NCI-H146 (cell line): ENCODE measurements at regions not wholly inside any gene's neighbourhood (a gene's known extent, or its start where the extent isn't known, plus 50 kb on each side); places are given as distances from the start of the nearest gene placed in this dataset.

ENCODE experiments used
- DNase-seq: peaks from one replicate; lab custom pipeline; 2025; lab: John Stamatoyannopoulos, UW

- DNase-seq: no peak
Observed at GRCh38 chr3:194837457-194838127, 151.9 kb downstream of the FAM43A start.

DNA sequence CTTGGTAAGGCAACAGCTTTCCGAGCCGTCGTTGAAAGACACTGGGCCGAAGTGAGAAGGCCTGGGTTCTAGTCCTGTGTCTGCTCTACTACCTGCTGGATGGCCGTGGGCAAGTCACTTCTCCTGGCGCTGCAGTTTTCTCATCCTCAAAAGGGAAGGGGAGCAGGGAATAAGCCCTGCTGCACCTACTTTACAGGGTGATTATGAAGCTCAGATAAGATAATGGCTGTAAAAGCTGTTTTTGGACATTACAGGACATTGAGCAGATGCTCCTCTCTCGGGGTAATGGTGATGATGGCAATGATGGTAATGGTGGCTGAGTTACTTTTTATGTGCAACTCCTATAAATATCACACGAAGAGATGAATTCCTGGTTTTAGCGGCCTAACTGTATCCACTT is 152.6 kb downstream of the FAM43A start:
- no peak for DNase-seq

- DNase-seq: no peak
Observed at GRCh38 chr3:194840661-194841514, 155.2 kb downstream of the FAM43A start.

DNA sequence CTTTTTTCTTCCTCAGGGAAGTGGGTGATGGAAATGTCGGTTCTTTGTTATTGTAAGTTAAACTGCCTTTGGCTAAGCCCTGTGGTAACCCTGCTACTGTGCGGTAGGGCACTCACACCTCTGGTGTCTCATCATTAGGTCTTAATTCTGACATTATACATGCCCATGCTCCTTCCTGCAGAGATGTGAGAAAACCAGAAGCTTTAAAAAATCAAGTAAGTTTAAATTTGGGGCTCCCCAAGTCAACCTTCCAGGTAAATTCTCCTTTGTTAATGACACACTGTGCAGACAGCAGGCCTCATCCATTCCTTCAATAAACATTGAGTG is 155.8 kb downstream of the FAM43A start:
- no peak for DNase-seq

DNA sequence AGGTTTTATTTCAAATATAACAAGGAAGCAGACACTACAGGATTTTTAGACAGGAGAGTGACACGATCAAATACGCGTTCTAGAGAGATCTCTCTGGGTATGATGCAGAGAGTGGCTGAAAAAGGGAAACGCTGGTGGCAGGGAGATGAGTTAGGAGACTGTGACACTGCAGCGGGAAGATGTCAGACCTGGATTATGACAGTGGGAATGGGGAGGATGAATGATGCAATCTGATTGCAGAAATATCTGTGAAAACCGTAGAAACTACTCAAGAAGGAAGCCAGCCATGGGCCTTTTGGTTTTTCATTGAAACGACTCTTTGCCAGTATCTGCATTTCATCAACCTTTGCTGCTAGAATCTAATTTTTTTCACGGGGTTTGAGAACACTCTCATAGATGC is 157.9 kb downstream of the FAM43A start:
- DNase-seq: no peak

GRCh38 chr3:194844046-194844445 is 158.4 kb downstream of the FAM43A start:
- DNase-seq: no peak

- DNase-seq: no peak
Observed at GRCh38 chr3:194849166-194849875, 163.6 kb downstream of the FAM43A start.

- no peak for DNase-seq
Observed at GRCh38 chr3:194851254-194851653, 165.6 kb downstream of the FAM43A start.

GRCh38 chr3:194851941-194852340 is 166.3 kb downstream of the FAM43A start:
- no peak for DNase-seq

DNA sequence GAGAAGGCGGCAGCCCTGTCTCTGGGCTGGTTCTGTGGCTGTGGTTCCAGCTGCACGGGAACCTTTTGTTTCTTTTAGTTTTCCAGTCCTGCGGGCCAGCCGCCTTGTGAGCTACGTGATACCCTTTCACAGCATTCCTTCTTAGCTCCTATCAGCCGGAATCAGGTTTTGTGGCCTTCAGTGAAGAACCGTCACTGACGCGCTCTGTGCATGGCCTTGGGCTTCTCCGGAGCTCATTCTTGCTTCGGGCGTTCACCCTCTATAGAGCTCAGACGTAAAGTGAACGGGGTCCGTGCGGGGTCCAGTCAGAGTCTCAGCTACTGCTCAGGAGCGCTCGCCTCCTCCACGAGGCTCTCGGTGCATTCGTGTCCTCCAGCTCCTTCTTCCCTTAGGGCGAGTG is 166.7 kb downstream of the FAM43A start:
- DNase-seq: no peak

DNA sequence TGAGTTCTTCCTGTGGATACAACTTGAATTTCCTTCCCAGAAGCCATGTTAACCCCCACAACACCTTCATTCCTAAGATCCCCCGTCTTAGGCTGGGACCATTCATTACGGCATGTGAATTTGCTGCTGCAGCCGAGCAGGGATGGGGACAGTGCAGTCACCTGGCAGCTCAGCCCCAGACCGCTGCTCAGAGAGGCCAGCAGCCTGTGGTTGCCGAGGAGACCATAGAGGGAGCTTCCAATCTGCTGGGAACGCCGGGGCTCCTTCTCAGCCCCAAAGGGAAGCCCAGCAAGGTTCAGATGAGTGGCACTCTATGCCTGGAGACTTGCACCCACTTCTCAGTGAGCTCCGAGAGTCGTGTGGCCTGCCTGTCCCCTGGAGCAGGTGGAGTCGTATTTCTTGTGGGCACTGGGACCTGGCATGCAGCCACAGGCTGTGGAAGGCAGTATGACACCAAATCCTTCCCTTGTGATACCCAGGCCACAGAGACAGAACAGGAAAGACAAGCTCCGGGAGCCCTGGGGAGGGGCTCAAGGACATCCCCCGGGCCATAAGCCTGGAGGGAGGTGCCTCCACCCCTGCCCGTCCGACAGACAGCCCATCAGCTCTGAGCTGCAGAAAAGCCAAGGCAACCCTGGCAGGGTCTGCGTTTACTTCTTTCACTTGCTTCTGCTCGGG is 167.3 kb downstream of the FAM43A start:
- DNase-seq: no peak

GRCh38 chr3:194854206-194854605 is 168.5 kb downstream of the FAM43A start:
- no peak for DNase-seq

GRCh38 chr3:194854659-194855390 is 169.1 kb downstream of the FAM43A start:
- no peak for DNase-seq

GRCh38 chr3:194856296-194856695 is 170.6 kb downstream of the FAM43A start:
- DNase-seq: no peak

DNA sequence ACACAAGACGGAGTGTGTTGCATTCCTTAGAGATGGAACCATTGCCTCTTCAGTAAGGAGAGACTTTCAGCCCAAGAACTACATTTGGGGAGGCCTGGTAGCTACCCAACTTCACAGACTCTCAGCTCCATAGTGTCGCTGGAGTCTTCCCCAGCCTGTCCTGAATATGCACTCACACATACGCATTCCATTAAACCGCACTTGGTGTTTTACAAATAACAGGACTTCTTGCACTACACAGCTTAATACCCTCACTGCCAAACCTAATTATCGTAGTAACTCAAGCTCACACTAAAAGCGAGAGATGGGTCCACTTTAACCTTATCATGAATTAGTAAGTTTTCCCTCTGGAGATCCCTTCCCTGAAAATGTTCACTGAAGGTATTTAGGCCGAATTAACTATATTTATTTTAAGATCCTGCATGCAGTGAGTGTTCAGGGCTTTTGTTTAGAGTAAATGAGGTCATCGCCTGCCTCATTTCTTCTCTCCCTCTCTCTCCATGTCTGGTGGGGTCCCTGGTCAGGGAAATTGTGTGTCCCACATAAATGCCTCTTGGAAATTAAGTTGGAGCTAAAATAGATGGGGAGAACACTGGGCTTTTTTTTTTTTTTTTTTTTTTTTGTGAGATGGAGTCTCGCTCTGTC is 171.9 kb downstream of the FAM43A start:
- no peak for DNase-seq

- DNase-seq: no peak
Observed at GRCh38 chr3:194858382-194858781, 172.7 kb downstream of the FAM43A start.

DNA sequence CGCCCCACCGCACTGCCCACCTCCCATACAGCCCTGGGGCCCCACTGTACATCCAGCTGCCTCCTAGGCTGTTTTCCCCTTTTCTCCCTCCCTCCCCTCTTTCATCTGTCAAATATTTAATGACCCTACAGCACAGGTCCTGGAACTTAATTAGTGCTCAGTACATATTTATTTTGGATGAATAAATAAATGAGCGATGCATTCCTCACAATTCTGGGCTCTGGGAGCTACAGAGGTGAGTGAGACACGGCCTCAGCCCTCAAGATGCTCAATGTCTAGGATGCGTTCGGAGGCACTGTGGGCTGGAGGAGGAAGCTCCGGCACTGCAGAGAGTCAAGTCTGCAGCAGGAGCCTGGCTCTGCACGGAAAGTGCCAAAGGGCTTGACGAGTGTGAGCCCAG is 175.0 kb downstream of the FAM43A start:
- no peak for DNase-seq

DNA sequence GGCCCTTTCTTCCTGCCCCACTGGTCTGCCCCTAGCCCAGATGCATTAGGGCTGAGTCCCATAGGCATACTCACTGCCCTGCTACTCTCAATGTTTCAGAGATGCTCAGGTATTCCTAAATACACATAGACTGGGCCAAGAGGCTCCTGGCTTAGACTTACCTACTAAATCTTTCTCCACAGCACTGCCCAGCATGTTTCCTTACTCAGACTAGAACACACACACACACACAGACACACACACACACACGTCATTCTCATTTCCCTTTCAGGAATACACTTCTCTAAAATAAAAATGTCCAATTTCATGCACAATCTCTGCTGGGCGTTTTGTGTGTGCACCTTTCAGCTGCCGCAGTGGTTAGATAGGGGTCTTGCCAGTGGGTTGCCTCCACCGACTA is 175.7 kb downstream of the FAM43A start:
- DNase-seq: no peak

DNA sequence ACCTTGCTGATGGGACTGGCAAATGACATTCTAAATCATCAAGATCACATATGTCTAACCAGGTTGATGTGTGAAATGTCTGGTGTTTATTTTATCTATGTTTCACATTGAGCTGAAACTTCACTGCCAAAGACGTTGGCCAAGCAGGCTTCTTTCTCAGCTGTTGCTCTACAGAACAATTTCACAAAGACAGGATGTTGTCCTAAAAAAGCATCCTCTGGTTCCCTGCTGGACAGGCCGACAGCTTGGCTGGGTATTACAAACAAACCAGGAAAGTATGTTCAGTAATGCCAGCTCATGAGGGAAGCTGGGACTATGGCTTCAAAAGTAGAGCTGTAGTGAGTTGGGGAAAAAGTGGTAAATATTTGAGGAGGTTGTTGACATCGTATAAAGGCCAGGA is 179.4 kb downstream of the FAM43A start:
- no peak for DNase-seq

GRCh38 chr3:194865615-194866014 is 179.9 kb downstream of the FAM43A start:
- DNase-seq: no peak

DNA sequence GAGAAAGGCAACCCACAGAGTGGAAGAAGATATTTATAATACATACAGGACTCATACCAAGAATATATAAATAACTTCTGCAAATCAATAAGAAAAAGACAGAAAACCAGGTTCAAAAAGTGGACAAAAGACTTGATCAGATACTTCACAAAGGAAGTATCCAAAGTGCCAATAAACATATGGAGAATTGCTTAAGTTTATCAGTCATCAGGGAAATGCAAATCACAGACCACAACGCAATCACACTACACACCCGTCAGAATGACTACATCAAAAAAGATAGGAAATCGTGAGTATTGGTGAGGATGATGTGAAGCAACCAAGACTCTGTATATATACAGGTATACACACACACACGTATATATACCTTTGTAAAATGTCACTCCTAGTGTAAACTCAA is 180.6 kb downstream of the FAM43A start:
- no peak for DNase-seq
